OCI-LY7 (cell line): ENCODE measurements at regions not wholly inside any gene's neighbourhood (a gene's known extent, or its start where the extent isn't known, plus 50 kb on each side); places are given as distances from the start of the nearest gene placed in this dataset.

Experiments
- BruUV-seq: library from RNA; stranded (reverse); fragments of 400-500 nt; replicated peaks from 2 replicates; lab custom pipeline; 2021; lab: Mats Ljungman, UMichigan
- CTCF ChIA-PET: fragments of 300-600 bp; sonication (Branson Sonifier 250); formaldehyde crosslinking; loops from one replicate; lab custom pipeline; 2022; ENCODE audit warnings: antibody characterized with exemption; ENCODE audit not compliant: unreplicated experiment; lab: Charles Lee
- POLR2A ChIA-PET: fragments of 300-600 bp; sonication (Branson Sonifier 250); formaldehyde crosslinking; loops from one replicate; lab custom pipeline; 2022; ENCODE audit warnings: antibody characterized with exemption; lab: Charles Lee
- DNase-seq: peaks from one replicate; pipeline ENCODE4 v3.0.0-alpha.2; 2015; ENCODE audit warnings: low spot score
- H2AFZ ChIP-seq: fragments of 200-600 bp; sonication (generic), shearing (Covaris generic); 2 replicates; pipeline ENCODE4 v1.6.1; 2014; ENCODE audit warnings: mild to moderate bottlenecking, antibody characterized with exemption, low read length, moderate library complexity
- H3K27ac ChIP-seq: fragments of 200-600 bp; sonication (generic); 2 replicates; pipeline ENCODE4 v1.5.1; 2014; ENCODE audit warnings: mixed run types, low read depth, mild to moderate bottlenecking, moderate library complexity, low read length, inconsistent platforms; ENCODE audit not compliant: poor library complexity, severe bottlenecking
- H3K36me3 ChIP-seq: fragments of 200-600 bp; sonication (generic); 2 replicates; pipeline ENCODE4 v1.6.1; 2014; ENCODE audit warnings: mild to moderate bottlenecking, antibody characterized with exemption, low read length, moderate library complexity, mixed read lengths; ENCODE audit not compliant: insufficient read depth
- H3K4me1 ChIP-seq: fragments of 200-600 bp; sonication (generic); 2 replicates; pipeline ENCODE4 v1.5.1; 2014; ENCODE audit warnings: mild to moderate bottlenecking, low read length; ENCODE audit not compliant: insufficient read depth, poor library complexity, severe bottlenecking
- H3K4me2 ChIP-seq: fragments of 200-600 bp; sonication (generic); 2 replicates; pipeline ENCODE4 v1.6.1; 2014; ENCODE audit warnings: mild to moderate bottlenecking, low read length
- H3K4me3 ChIP-seq: fragments of 200-600 bp; sonication (generic); 2 replicates; pipeline ENCODE4 v1.5.1; 2014; ENCODE audit warnings: mild to moderate bottlenecking, low read depth, low read length; ENCODE audit not compliant: poor library complexity, severe bottlenecking
- H3K79me2 ChIP-seq: fragments of 200-600 bp; sonication (generic); 2 replicates; pipeline ENCODE4 v1.6.1; 2016; ENCODE audit warnings: low read depth, mild to moderate bottlenecking, low read length, moderate library complexity, mixed read lengths; ENCODE audit not compliant: insufficient read depth
- H3K9me2 ChIP-seq: fragments of 200-600 bp; sonication (generic); 2 replicates; pipeline ENCODE4 v1.6.1; 2016; ENCODE audit warnings: mild to moderate bottlenecking, low read length, mixed read lengths; ENCODE audit not compliant: insufficient read depth
- H3K9me3 ChIP-seq: fragments of 200-600 bp; sonication (generic); 2 replicates; pipeline ENCODE4 v1.6.1; 2014; ENCODE audit warnings: mild to moderate bottlenecking, mixed run types, low read length, mixed read lengths
- H4K20me1 ChIP-seq: fragments of 200-600 bp; sonication (generic); 2 replicates; pipeline ENCODE4 v1.6.1; 2014; ENCODE audit warnings: mild to moderate bottlenecking, antibody characterized with exemption, low read length, moderate library complexity, mixed read lengths; ENCODE audit not compliant: insufficient read depth
- CTCF ChIP-seq: fragments of 200-600 bp; sonication (generic); conservative IDR thresholded peaks from 2 replicates; pipeline ENCODE4 v1.5.1; 2014; ENCODE audit warnings: mild to moderate bottlenecking, antibody characterized with exemption, low read length, moderate library complexity, mixed read lengths
- EZH2phosphoT487 ChIP-seq: fragments of 200-600 bp; sonication (generic); IDR thresholded peaks from 2 replicates; pipeline ENCODE4 v1.6.1; 2018; ENCODE audit warnings: low read depth, borderline replicate concordance, mild to moderate bottlenecking, mixed run types, antibody characterized with exemption, low read length, moderate library complexity, mixed read lengths
- intact Hi-C: fragments of 100-400 bp; cut with micrococcal nuclease; formaldehyde crosslinking; loops from one replicate; pipeline ENCODE4 v1.10.0; 2022; ENCODE audit not compliant: unreplicated experiment

- no peaks in the 10 kb centered on the region for H3K79me2 ChIP-seq
- no peaks in the 10 kb centered on the region for H4K20me1 ChIP-seq
- DNase-seq: no peak
- no peak overlapping the region for H2AFZ ChIP-seq
- ChIA-PET CTCF (no interaction called here), POLR2A (no interaction called here)
- no peaks in the 10 kb centered on the region for H3K4me1 ChIP-seq
- no peak overlapping the region for H3K4me2 ChIP-seq
- no peak overlapping the region for H3K4me3 ChIP-seq
- BruUV-seq: no TSS peak
- no peaks in the 10 kb centered on the region for H3K36me3 ChIP-seq
- no peak overlapping the region for H3K27ac ChIP-seq
- no peak for TF ChIP-seq EZH2phosphoT487
- no peak for TF ChIP-seq CTCF
- intact Hi-C loops: no loop called here
- no peaks in the 10 kb centered on the region for H3K9me2 ChIP-seq
- H3K9me3 ChIP-seq: no peaks in the 10 kb centered on the region
These were observed 110.7 kb upstream of the CTSC start for GRCh38 chr11:88448131-88448670.

GRCh38 chr11:88447281-88447680 is 109.7 kb upstream of the CTSC start:
- Histone ChIP-seq H3K4me2 (no peak overlapping the region), H3K4me1 (no peaks in the 10 kb centered on the region), H3K79me2 (no peaks in the 10 kb centered on the region), H4K20me1 (no peaks in the 10 kb centered on the region), H3K27ac (no peak overlapping the region), H2AFZ (no peak overlapping the region), H3K9me2 (no peaks in the 10 kb centered on the region), H3K36me3 (no peaks in the 10 kb centered on the region), H3K9me3 (no peaks in the 10 kb centered on the region), H3K4me3 (no peak overlapping the region)
- no peak for DNase-seq
- intact Hi-C loops: no loop called here
- BruUV-seq: no TSS peak
- POLR2A ChIA-PET: no interaction called here
- TF ChIP-seq CTCF (no peak), EZH2phosphoT487 (no peak)
- CTCF ChIA-PET: no interaction called here

- Histone ChIP-seq H3K9me3 (no peaks in the 10 kb centered on the region; the same call in 1 of the 2 replicates), H3K36me3 (no peaks in the 10 kb centered on the region), H3K79me2 (no peaks in the 10 kb centered on the region), H3K4me3 (no peak overlapping the region), H3K27ac (no peak overlapping the region), H2AFZ (no peak overlapping the region), H4K20me1 (no peaks in the 10 kb centered on the region), H3K9me2 (no peaks in the 10 kb centered on the region), H3K4me1 (no peaks in the 10 kb centered on the region), H3K4me2 (no peak overlapping the region)
- TF ChIP-seq CTCF (no peak), EZH2phosphoT487 (no peak)
- no peak for DNase-seq
- no TSS peak for BruUV-seq
- CTCF ChIA-PET: no interaction called here
- intact Hi-C loops: no loop called here
- POLR2A ChIA-PET: no interaction called here
These were observed 101.8 kb upstream of the CTSC start for GRCh38 chr11:88439356-88439755.
